Fibroblast of lung (primary cell): ENCODE measurements at regions not wholly inside any gene's neighbourhood (a gene's known extent, or its start where the extent isn't known, plus 50 kb on each side); places are given as distances from the start of the nearest gene placed in this dataset.

ENCODE experiments used
- DNase-seq, 2 donors: peaks; one replicate each; pipeline versions ENCODE4 v3.0.0 to v3.0.0-alpha.2; 2010; ENCODE audit warnings: low read depth in 2 of 2
- H2AFZ ChIP-seq: 2 replicates; pipeline ENCODE4 v1.5.1; 2012; ENCODE audit warnings: low read length, control low read depth, inconsistent platforms
- H3K27ac ChIP-seq: 2 replicates; pipeline ENCODE4 v1.5.1; 2011; ENCODE audit warnings: low read length, control low read depth; ENCODE audit not compliant: insufficient read depth
- H3K27me3 ChIP-seq: 2 replicates; pipeline ENCODE4 v1.5.1; 2011; ENCODE audit warnings: mild to moderate bottlenecking, low read length; ENCODE audit not compliant: control insufficient read depth, insufficient read depth
- H3K36me3 ChIP-seq: 2 replicates; pipeline ENCODE4 v1.5.1; 2011; ENCODE audit warnings: low read length; ENCODE audit not compliant: control insufficient read depth, insufficient read depth
- H3K4me1 ChIP-seq: 2 replicates; pipeline ENCODE4 v1.5.1; 2011; ENCODE audit warnings: low read length; ENCODE audit not compliant: control insufficient read depth, insufficient read depth; ENCODE audit errors: extremely low read depth
- H3K4me2 ChIP-seq: 2 replicates; pipeline ENCODE4 v1.5.1; 2011; ENCODE audit warnings: low read length, control low read depth; ENCODE audit not compliant: insufficient read depth; ENCODE audit errors: extremely low read depth
- H3K4me3 ChIP-seq, 4 experiments: fragments of 200-600 bp in 1 of 4; sonication (generic) in 1 of 4; replicated peaks in 1 of 4; 2 replicates each; pipeline ENCODE4 v1.5.1; 2011 to 2016; ENCODE audit warnings: low read length in 4 of 4, low read depth in 3 of 4, mild to moderate bottlenecking in 3 of 4, control low read depth in 2 of 4, inconsistent platforms in 1 of 4, mixed read lengths in 1 of 4; ENCODE audit not compliant: insufficient read depth in 1 of 4; ENCODE audit errors: control extremely low read depth in 1 of 4
- H3K79me2 ChIP-seq: 2 replicates; pipeline ENCODE4 v1.5.1; 2012; ENCODE audit warnings: mild to moderate bottlenecking, low read length, inconsistent platforms; ENCODE audit not compliant: control insufficient read depth, insufficient read depth
- H3K9ac ChIP-seq: 2 replicates; pipeline ENCODE4 v1.5.1; 2011; ENCODE audit warnings: mild to moderate bottlenecking, low read length, control low read depth; ENCODE audit not compliant: insufficient read depth
- H3K9me3 ChIP-seq: 2 replicates; pipeline ENCODE4 v1.5.1; 2012; ENCODE audit warnings: low read depth, low read length; ENCODE audit not compliant: control insufficient read depth, insufficient read depth
- H4K20me1 ChIP-seq: 2 replicates; pipeline ENCODE4 v1.5.1; 2011; ENCODE audit warnings: low read length; ENCODE audit not compliant: control insufficient read depth, insufficient read depth; ENCODE audit errors: extremely low read depth
- CTCF ChIP-seq, 2 donors: IDR thresholded peaks in 1 of 2; conservative IDR thresholded peaks in 1 of 2; 1 replicate in 1 of 2; 2 replicates in 1 of 2; pipeline ENCODE4 v1.5.1; 2011 to 2012; ENCODE audit warnings: low read length in 2 of 2, control low read depth in 1 of 2, inconsistent platforms in 1 of 2, low read depth in 1 of 2, mild to moderate bottlenecking in 1 of 2
- EZH2 ChIP-seq: IDR thresholded peaks from 2 replicates; pipeline ENCODE4 v1.5.1; 2012; ENCODE audit warnings: low read length, control low read depth, mild to moderate bottlenecking; ENCODE audit errors: missing control alignments

DNA sequence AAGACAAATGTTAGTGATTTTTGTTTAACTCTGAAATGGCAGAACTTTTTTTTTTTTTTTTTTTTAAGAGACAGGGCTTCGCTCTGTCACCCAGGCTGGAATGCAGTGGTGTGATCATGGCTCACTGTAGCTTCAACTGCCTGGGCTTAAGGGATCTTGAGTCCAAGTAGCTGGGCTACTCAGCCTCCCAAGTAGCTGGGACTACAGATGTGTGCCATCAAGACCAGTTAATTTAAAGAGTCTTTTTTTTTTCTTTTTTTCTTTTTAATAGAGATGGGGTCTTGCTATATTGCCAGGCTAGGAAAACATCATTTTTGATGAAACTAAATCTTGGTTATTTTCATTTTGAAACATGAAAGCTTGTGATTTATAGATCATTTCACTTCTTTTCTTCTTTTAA, 91.6 kb upstream of the PTCH1 start:
- Histone ChIP-seq H3K4me1 (no peaks in the 10 kb centered on the region), H3K27me3 (no peaks in the 10 kb centered on the region), H4K20me1 (no peaks in the 10 kb centered on the region), H3K4me3 (no peak overlapping the region), H3K27ac (no peak overlapping the region), H3K36me3 (no peaks in the 10 kb centered on the region), H3K79me2 (no peaks in the 10 kb centered on the region), H3K9me3 (no peaks in the 10 kb centered on the region), H3K9ac (no peak overlapping the region), H3K4me2 (no peak overlapping the region), H2AFZ (no peak overlapping the region)
- no peak for TF ChIP-seq CTCF (conservative IDR thresholded peaks at IDR 0.05 in 1 of 2, IDR thresholded peaks at IDR 0.05 in 1 of 2; ENCODE audit: low read depth in 1 of 2, low read length in 2 of 2)
- TF ChIP-seq EZH2 = no peak
- no peak for DNase-seq

- no peak for DNase-seq
- H3K36me3 ChIP-seq = no peaks in the 10 kb centered on the region
- no peak overlapping the region for H3K9ac ChIP-seq
- no peak overlapping the region for H2AFZ ChIP-seq
- no peaks in the 10 kb centered on the region for H3K79me2 ChIP-seq
- H3K4me3 ChIP-seq = no peak overlapping the region
- H4K20me1 ChIP-seq = no peaks in the 10 kb centered on the region
- TF ChIP-seq CTCF (conservative IDR thresholded peaks at IDR 0.05 in 1 of 2, IDR thresholded peaks at IDR 0.05 in 1 of 2; ENCODE audit: low read depth in 1 of 2, low read length in 2 of 2) = no peak
- TF ChIP-seq EZH2 = no peak
- no peak overlapping the region for H3K4me2 ChIP-seq
- no peaks in the 10 kb centered on the region for H3K4me1 ChIP-seq
- H3K27ac ChIP-seq = no peak overlapping the region
- no peaks in the 10 kb centered on the region for H3K27me3 ChIP-seq
- H3K9me3 ChIP-seq = no peaks in the 10 kb centered on the region
These were observed 90.7 kb upstream of the PTCH1 start for GRCh38 chr9:95607507-95607906.

DNA sequence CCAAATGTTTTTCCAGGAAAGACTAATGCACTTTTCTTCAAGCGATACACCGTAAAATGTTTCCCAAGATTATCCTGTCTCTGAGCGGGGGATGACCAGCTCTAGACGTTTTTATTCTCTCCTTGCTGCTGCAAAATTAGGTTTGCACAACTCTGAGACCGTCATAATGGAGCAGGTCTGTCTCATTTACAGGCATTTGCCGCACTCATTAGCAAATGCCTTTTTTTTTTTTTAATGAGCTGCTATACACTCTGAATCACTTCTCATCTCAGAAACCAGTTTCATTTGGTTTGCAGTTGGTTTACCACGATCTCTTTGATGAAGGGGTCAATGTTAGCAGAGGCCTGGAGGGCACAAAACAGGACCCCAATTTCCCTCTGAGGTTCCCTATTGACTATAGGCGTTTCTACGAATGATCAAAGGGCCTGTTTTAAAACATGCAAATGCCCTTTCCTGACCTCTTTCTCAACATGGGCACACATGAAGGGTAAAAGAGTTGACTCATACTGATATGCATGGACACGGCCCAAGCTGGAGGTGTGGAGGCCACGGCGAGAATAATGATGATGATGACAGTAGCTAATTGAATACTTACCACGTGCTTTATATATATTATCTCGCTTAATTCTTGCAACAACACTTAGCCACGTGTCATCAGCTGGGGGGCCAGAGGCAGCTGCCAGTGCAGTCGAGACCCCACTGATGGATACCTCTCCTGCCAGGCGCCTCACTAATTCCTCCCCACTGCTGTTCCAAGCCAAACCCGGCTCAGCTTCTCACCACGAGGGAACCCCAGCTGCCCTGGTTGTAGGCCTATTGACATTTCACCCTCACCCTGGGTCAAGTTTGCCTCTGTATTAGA, 89.9 kb upstream of the PTCH1 start:
- H3K27ac ChIP-seq = no peak overlapping the region
- no peak overlapping the region for H3K9ac ChIP-seq
- no peaks in the 10 kb centered on the region for H3K27me3 ChIP-seq
- H3K4me1 ChIP-seq = no peaks in the 10 kb centered on the region
- no peak overlapping the region for H3K4me2 ChIP-seq
- H3K36me3 ChIP-seq = no peaks in the 10 kb centered on the region
- no peaks in the 10 kb centered on the region for H4K20me1 ChIP-seq
- no peak overlapping the region for H2AFZ ChIP-seq
- no peaks in the 10 kb centered on the region for H3K79me2 ChIP-seq
- H3K9me3 ChIP-seq = no peaks in the 10 kb centered on the region
- TF ChIP-seq EZH2 = no peak
- no peak for TF ChIP-seq CTCF (conservative IDR thresholded peaks at IDR 0.05 in 1 of 2, IDR thresholded peaks at IDR 0.05 in 1 of 2; ENCODE audit: low read depth in 1 of 2, low read length in 2 of 2)
- DNase-seq = no peak
- no peak overlapping the region for H3K4me3 ChIP-seq
